NCI-H524 (cell line): ENCODE measurements at regions not wholly inside any gene's neighbourhood (a gene's known extent, or its start where the extent isn't known, plus 50 kb on each side); places are given as distances from the start of the nearest gene placed in this dataset.
A peak's percentile ranks its signal among the peaks of the same experiment; 100 is the strongest.

ENCODE experiments used
- DNase-seq, 2 experiments: peaks; one replicate each; lab custom pipeline; 2025; lab: John Stamatoyannopoulos, UW

- DNase-seq: peak in 1 of 2 experiments; percentile 9
Measured at GRCh38 chr13:50071379-50071778, 56.1 kb downstream of the KCNRG start.

- no peak for DNase-seq
Measured at GRCh38 chr13:50072676-50073075, 57.4 kb downstream of the KCNRG start.

GRCh38 chr13:50073340-50073739 is 58.1 kb downstream of the KCNRG start:
- no peak for DNase-seq

- DNase-seq: no peak
Measured at GRCh38 chr13:50074843-50075242, 59.6 kb downstream of the KCNRG start.

GRCh38 chr13:50075619-50076097 is 60.4 kb downstream of the KCNRG start:
- peak in 1 of 2 experiments; percentile 55 for DNase-seq

GRCh38 chr13:50077431-50077830 is 62.2 kb downstream of the KCNRG start:
- DNase-seq: no peak

- no peak for DNase-seq
Measured at GRCh38 chr13:50078231-50078894, 63.1 kb downstream of the KCNRG start.

- DNase-seq: peak in 1 of 2 experiments; percentile 6
Measured at GRCh38 chr13:50078895-50079654, 63.8 kb downstream of the KCNRG start.

- DNase-seq: no peak
Measured at GRCh38 chr13:50079655-50080202, 64.5 kb downstream of the KCNRG start.

- peak; percentile 31 to 52 for DNase-seq
Measured at GRCh38 chr13:50080203-50080910, 65.1 kb downstream of the KCNRG start.

- peak; percentile 43 to 63 for DNase-seq
Measured at GRCh38 chr13:50080911-50081678, 65.9 kb downstream of the KCNRG start.

- peak; percentile 95 to 97 for DNase-seq
Measured at GRCh38 chr13:50081679-50082425, 66.6 kb downstream of the KCNRG start.

GRCh38 chr13:50082426-50083281 is 67.4 kb downstream of the KCNRG start:
- DNase-seq: peak; percentile 80 to 89

- peak in 1 of 2 experiments; percentile 52 for DNase-seq
Measured at GRCh38 chr13:50085063-50085462, 69.8 kb downstream of the KCNRG start.

- DNase-seq: no peak
Measured at GRCh38 chr13:50089633-50090032, 74.4 kb downstream of the KCNRG start.

- no peak for DNase-seq
Measured at GRCh38 chr13:50090211-50090610, 75.0 kb downstream of the KCNRG start.

- DNase-seq: no peak
Measured at GRCh38 chr13:50094615-50095293, 79.5 kb downstream of the KCNRG start.

GRCh38 chr13:50098693-50099092 is 83.4 kb downstream of the KCNRG start:
- no peak for DNase-seq

GRCh38 chr13:50099473-50099872 is 84.2 kb downstream of the KCNRG start:
- DNase-seq: no peak
